ENCODE measurements at regions not wholly inside any gene's neighbourhood (a gene's known extent, or its start where the extent isn't known, plus 50 kb on each side); places are given as distances from the start of the nearest gene placed in this dataset.

GRCh38 chr14:88998027-88998426 lies 173.6 kb downstream of the TTC8 start:
- peak overlapping the region; percentile 68; the same call in 1 of the 3 replicates for H2BK15ac ChIP-seq (ENCODE audit: low read depth, low read length)
- H2AK9ac ChIP-seq (replicated peaks; ENCODE audit: low read depth, low read length, poor library complexity): no peak overlapping the region
- H2AFZ ChIP-seq (replicated peaks; ENCODE audit: low read length, poor library complexity): no peak overlapping the region
- 0 out of 2 replicates have a peak overlapping the region, but pooled peaks have one; percentile 3 for H3K14ac ChIP-seq (replicated peaks; ENCODE audit: low read depth, low read length)
- ChIA-PET POLR2A (ENCODE audit: unreplicated experiment) (no interaction called here), CTCF (no interaction called here)
- no peaks in the 10 kb centered on the region for H3K36me3 ChIP-seq (ENCODE audit: control insufficient read depth, insufficient read depth, low read length)
- H3K18ac ChIP-seq (ENCODE audit: low read depth, low read length): peak overlapping the region; percentile 43; the same call in 1 of the 2 replicates
- intact Hi-C loops (cut with micrococcal nuclease): no loop called here
- peak overlapping the region; percentile 48 for H2BK5ac ChIP-seq (ENCODE audit: low read depth, low read length, poor library complexity, severe bottlenecking)
- ATAC-seq (ENCODE audit: low read depth) (no peak), DNase-seq (no peak)
- no peak overlapping the region for H3K4me2 ChIP-seq (ENCODE audit: low read depth, low read length)
- 0 out of 2 replicates have a peak overlapping the region, but pooled peaks have one; percentile 45 for H2AK5ac ChIP-seq (ENCODE audit: low read depth, low read length)
- no peak overlapping the region for H3K4me3 ChIP-seq (ENCODE audit: insufficient read depth, low read depth, low read length)
- no CpG with 5 or more reads among the region's 1 CpG for WGBS, 2 experiments (ENCODE audit: extremely low coverage in 2 of 2, insufficient read length in 1 of 2)
- H4K91ac ChIP-seq (ENCODE audit: insufficient read depth, low read depth, low read length): peak overlapping the region; percentile 30; the same call in 1 of the 2 replicates
- no peak overlapping the region for H3K9ac ChIP-seq (ENCODE audit: low read depth, low read length)
- peaks cover 19% of the 10 kb centered on the region for H3K9me1 ChIP-seq (ENCODE audit: insufficient read depth, low read length)
- no peaks in the 10 kb centered on the region for H3K9me3 ChIP-seq (ENCODE audit: control insufficient read depth, insufficient read depth, low read length)
- no peak for TF ChIP-seq RCOR1 (IDR thresholded peaks at IDR 0.05; ENCODE audit: insufficient replicate concordance, low read length)
- TF ChIP-seq FOS (IDR thresholded peaks at IDR 0.05; ENCODE audit: low read depth, low read length): no peak
- TF ChIP-seq RFX5 (IDR thresholded peaks at IDR 0.05; ENCODE audit: low read depth, low read length): no peak
- TF ChIP-seq MXI1 (IDR thresholded peaks at IDR 0.05; ENCODE audit: borderline replicate concordance, low read depth, low read length): no peak
- 0 out of 2 replicates have a peak, but pooled peaks have one; percentile 22 for TF ChIP-seq CEBPB (IDR thresholded peaks at IDR 0.05; ENCODE audit: low read depth, low read length)
- no peak for TF ChIP-seq MAFK (IDR thresholded peaks at IDR 0.05; ENCODE audit: low read depth, low read length)
- TF ChIP-seq ELK1 (IDR thresholded peaks at IDR 0.05; ENCODE audit: borderline replicate concordance, low read depth, low read length): no peak
- H4K5ac ChIP-seq (ENCODE audit: low read depth, low read length): no peak overlapping the region
- H3K56ac ChIP-seq (ENCODE audit: extremely low read depth, insufficient read depth, low read length): no peak overlapping the region
- H3K27me3 ChIP-seq (ENCODE audit: control insufficient read depth, insufficient read depth, low read length): no peaks in the 10 kb centered on the region
- peak overlapping the region; percentile 63; the same call in 1 of the 2 replicates for H2BK20ac ChIP-seq (ENCODE audit: low read depth, low read length)
- peak overlapping the region in 1 of 2 experiments; percentile 14; a peak in 1 of 4 replicates for H4K8ac ChIP-seq (ENCODE audit: low read depth in 2 of 2, low read length in 2 of 2)
- peak overlapping the region; percentile 92 for H2BK120ac ChIP-seq (ENCODE audit: low read depth, low read length)
- no peak overlapping the region; the same call in 1 of the 2 replicates for H3K4ac ChIP-seq (ENCODE audit: low read depth, low read length)
- BruUV-seq (replicated peaks): no TSS peak
- dilution Hi-C loops (cut with HindIII; ENCODE audit: low sequenced_read_pairs, unreplicated experiment): no loop called here
- H3K23ac ChIP-seq (ENCODE audit: low read depth, low read length): no peak overlapping the region
- peaks cover 24% of the 10 kb centered on the region for H3K4me1 ChIP-seq (ENCODE audit: control insufficient read depth, insufficient read depth, low read length)
- in situ Hi-C loops (cut with MboI; ENCODE audit: low sequenced_read_pairs): no loop called here
- no peak overlapping the region for H3K27ac ChIP-seq (ENCODE audit: insufficient read depth, low read length)
- no peaks in the 10 kb centered on the region for H3K79me1 ChIP-seq (ENCODE audit: low read depth in 1 of 2, low read length in 2 of 2)
- H4K20me1 ChIP-seq (ENCODE audit: insufficient read depth, low read length): no peaks in the 10 kb centered on the region

All from IMR-90 (cell line).